RPMI8226 (cell line): ENCODE measurements at regions not wholly inside any gene's neighbourhood (a gene's known extent, or its start where the extent isn't known, plus 50 kb on each side); places are given as distances from the start of the nearest gene placed in this dataset.
"Not testable (repeated sequence)": the region's sequence is repeated elsewhere in the genome, so short reads cannot be mapped to it uniquely, and the experiment has no call there.

Experiments used
- DNase-seq: peaks from one replicate; pipeline ENCODE4 v3.0.0-alpha.2; 2015

- no peak for DNase-seq
Observed at GRCh38 chr4:134848681-134849080, 647.1 kb upstream of the PABPC4L start.

GRCh38 chr4:134830741-134831140 is 629.2 kb upstream of the PABPC4L start:
- not testable (repeated sequence) for DNase-seq

GRCh38 chr4:134812611-134813010 is 611.0 kb upstream of the PABPC4L start:
- DNase-seq, result no peak

GRCh38 chr4:134807231-134807745 is 605.7 kb upstream of the PABPC4L start:
- no peak for DNase-seq

GRCh38 chr4:134798573-134798972 is 597.0 kb upstream of the PABPC4L start:
- no peak for DNase-seq

- no peak for DNase-seq
Observed at GRCh38 chr4:134787315-134787714, 585.7 kb upstream of the PABPC4L start.

GRCh38 chr4:134780244-134780643 is 578.7 kb upstream of the PABPC4L start:
- no peak for DNase-seq

GRCh38 chr4:134777606-134778005 is 576.0 kb upstream of the PABPC4L start:
- DNase-seq, result no peak

GRCh38 chr4:134773497-134774000 is 572.0 kb upstream of the PABPC4L start:
- no peak for DNase-seq

- DNase-seq, result no peak
Observed at GRCh38 chr4:134762053-134762452, 560.5 kb upstream of the PABPC4L start.

- DNase-seq, result no peak
Observed at GRCh38 chr4:134756421-134756820, 554.8 kb upstream of the PABPC4L start.

GRCh38 chr4:134754301-134755019 is 552.9 kb upstream of the PABPC4L start:
- no peak for DNase-seq

GRCh38 chr4:134753390-134753789 is 551.8 kb upstream of the PABPC4L start:
- no peak for DNase-seq

GRCh38 chr4:134747108-134747805 is 545.7 kb upstream of the PABPC4L start:
- no peak for DNase-seq

GRCh38 chr4:134740290-134740689 is 538.7 kb upstream of the PABPC4L start:
- DNase-seq, result peak; percentile 2

- DNase-seq, result no peak
Observed at GRCh38 chr4:134735901-134736300, 534.3 kb upstream of the PABPC4L start.

GRCh38 chr4:134727696-134728095 is 526.1 kb upstream of the PABPC4L start:
- no peak for DNase-seq

GRCh38 chr4:134722306-134722705 is 520.7 kb upstream of the PABPC4L start:
- no peak for DNase-seq

- no peak for DNase-seq
Observed at GRCh38 chr4:134720030-134720429, 518.4 kb upstream of the PABPC4L start.

GRCh38 chr4:134708616-134709015 is 507.0 kb upstream of the PABPC4L start:
- no peak for DNase-seq

- no peak for DNase-seq
Observed at GRCh38 chr4:134708026-134708425, 506.4 kb upstream of the PABPC4L start.

GRCh38 chr4:134702374-134702773 is 500.8 kb upstream of the PABPC4L start:
- no peak for DNase-seq

GRCh38 chr4:134700251-134700650 is 498.7 kb upstream of the PABPC4L start:
- DNase-seq, result no peak

- not testable (repeated sequence) for DNase-seq
Observed at GRCh38 chr4:134698831-134699230, 497.2 kb upstream of the PABPC4L start.
